ENCODE measurements at regions not wholly inside any gene's neighbourhood (a gene's known extent, or its start where the extent isn't known, plus 50 kb on each side); places are given as distances from the start of the nearest gene placed in this dataset.

DNA sequence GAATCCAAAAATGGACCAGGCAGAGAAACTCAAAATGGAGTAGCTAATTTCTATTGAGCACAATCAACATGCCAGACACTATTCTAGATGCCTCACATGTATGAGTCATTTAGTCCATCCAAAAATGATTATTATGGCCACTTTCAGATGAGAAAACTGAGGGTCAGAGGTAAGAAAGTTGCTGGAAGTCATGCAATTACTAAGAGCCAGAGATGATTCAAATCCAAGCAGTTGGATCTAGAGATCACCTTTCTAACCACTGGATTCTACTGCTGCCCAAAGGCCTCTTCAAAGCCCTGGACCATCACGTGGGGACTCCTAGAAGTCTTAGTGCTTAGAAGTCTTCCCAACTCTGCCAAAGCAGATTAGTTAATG, 51.8 kb upstream of the HMHB1 start:
- Mint-ChIP-seq H3K4me3 (no peak overlapping the region), H3K27ac (no peak overlapping the region), H3K27me3 (ENCODE audit: low read depth) (no peaks in the 10 kb centered on the region), H3K36me3 (ENCODE audit: insufficient read depth in 1 of 3, low read depth in 3 of 3) (no peaks in the 10 kb centered on the region), H3K9me3 (no peaks in the 10 kb centered on the region), H3K4me1 (no peaks in the 10 kb centered on the region)
- Histone ChIP-seq H3K18ac (ENCODE audit: insufficient read length, low read depth, low read length) (no peak overlapping the region), H3K27me3 (ENCODE audit: insufficient read depth, low read length) (no peaks in the 10 kb centered on the region), H2BK120ac (ENCODE audit: low read depth, low read length, poor library complexity, severe bottlenecking) (no peak overlapping the region), H3K14ac (ENCODE audit: insufficient read depth, low read length) (no peak overlapping the region), H2BK20ac (ENCODE audit: low read depth, low read length, poor library complexity, severe bottlenecking) (no peak overlapping the region), H3K23me2 (ENCODE audit: insufficient read length, low read depth, low read length, poor library complexity, severe bottlenecking) (no peaks in the 10 kb centered on the region), H2BK12ac (ENCODE audit: insufficient read length, low read depth, low read length) (no peak overlapping the region), H2AK5ac (ENCODE audit: insufficient read length, low read length) (no peak overlapping the region), H3K4ac (ENCODE audit: low read depth, low read length) (no peak overlapping the region), H3K56ac (ENCODE audit: insufficient read length, low read depth, low read length) (no peak overlapping the region), H3K23ac (ENCODE audit: insufficient read length, low read depth, low read length) (no peak overlapping the region), H4K20me1 (ENCODE audit: control insufficient read depth, insufficient read depth, insufficient read length) (no peaks in the 10 kb centered on the region), H4K91ac (ENCODE audit: insufficient read length, low read depth, low read length) (no peak overlapping the region), H3K9me3 (ENCODE audit: control insufficient read depth, low read depth, low read length) (no peaks in the 10 kb centered on the region), H3K79me2 (ENCODE audit: insufficient read depth, low read length) (no peaks in the 10 kb centered on the region), H2BK15ac (ENCODE audit: low read depth, low read length) (no peak overlapping the region), H3K4me2 (ENCODE audit: insufficient read depth, insufficient read length, low read length) (no peak overlapping the region), H3K79me1 (ENCODE audit: insufficient read depth, low read depth, low read length, poor library complexity, severe bottlenecking) (no peaks in the 10 kb centered on the region), H4K8ac (replicated peaks; ENCODE audit: insufficient read length, low read depth, low read length) (no peak overlapping the region), H3K27ac (ENCODE audit: insufficient read length, low read depth, low read length) (no peak overlapping the region), H2BK5ac (ENCODE audit: insufficient read length, low read length) (no peak overlapping the region), H3T11ph (ENCODE audit: low read length) (no peak overlapping the region), H3K9ac (ENCODE audit: extremely low read depth, insufficient read length, low read length) (no peak overlapping the region), H2AFZ (ENCODE audit: low read length) (no peak overlapping the region), H4K5ac (ENCODE audit: insufficient read length, low read depth, low read length) (no peak overlapping the region), H3K4me1 (ENCODE audit: insufficient read depth, low read length) (no peaks in the 10 kb centered on the region)
- TF ChIP-seq, protein P1, sequence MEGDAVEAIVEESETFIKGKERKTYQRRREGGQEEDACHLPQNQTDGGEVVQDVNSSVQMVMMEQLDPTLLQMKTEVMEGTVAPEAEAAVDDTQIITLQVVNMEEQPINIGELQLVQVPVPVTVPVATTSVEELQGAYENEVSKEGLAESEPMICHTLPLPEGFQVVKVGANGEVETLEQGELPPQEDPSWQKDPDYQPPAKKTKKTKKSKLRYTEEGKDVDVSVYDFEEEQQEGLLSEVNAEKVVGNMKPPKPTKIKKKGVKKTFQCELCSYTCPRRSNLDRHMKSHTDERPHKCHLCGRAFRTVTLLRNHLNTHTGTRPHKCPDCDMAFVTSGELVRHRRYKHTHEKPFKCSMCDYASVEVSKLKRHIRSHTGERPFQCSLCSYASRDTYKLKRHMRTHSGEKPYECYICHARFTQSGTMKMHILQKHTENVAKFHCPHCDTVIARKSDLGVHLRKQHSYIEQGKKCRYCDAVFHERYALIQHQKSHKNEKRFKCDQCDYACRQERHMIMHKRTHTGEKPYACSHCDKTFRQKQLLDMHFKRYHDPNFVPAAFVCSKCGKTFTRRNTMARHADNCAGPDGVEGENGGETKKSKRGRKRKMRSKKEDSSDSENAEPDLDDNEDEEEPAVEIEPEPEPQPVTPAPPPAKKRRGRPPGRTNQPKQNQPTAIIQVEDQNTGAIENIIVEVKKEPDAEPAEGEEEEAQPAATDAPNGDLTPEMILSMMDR (conservative IDR thresholded peaks at IDR 0.05) = no peak
- DNase-seq = no peak
- no CpG with 5 or more reads among the region's 1 CpG for WGBS (ENCODE audit: extremely low coverage, insufficient read length, low lambda C conversion rate)

All from H9 (cell line).